NCI-H2107 treated with DMSO at 0.1 percent for 48 hours (cell line): ENCODE measurements at regions not wholly inside any gene's neighbourhood (a gene's known extent, or its start where the extent isn't known, plus 50 kb on each side); places are given as distances from the start of the nearest gene placed in this dataset.
A peak's percentile ranks its signal among the peaks of the same experiment; 100 is the strongest.

Experiments
- DNase-seq: peaks from one replicate; lab custom pipeline; 2025; ENCODE audit not compliant: unreplicated experiment; lab: John Stamatoyannopoulos, UW

DNA sequence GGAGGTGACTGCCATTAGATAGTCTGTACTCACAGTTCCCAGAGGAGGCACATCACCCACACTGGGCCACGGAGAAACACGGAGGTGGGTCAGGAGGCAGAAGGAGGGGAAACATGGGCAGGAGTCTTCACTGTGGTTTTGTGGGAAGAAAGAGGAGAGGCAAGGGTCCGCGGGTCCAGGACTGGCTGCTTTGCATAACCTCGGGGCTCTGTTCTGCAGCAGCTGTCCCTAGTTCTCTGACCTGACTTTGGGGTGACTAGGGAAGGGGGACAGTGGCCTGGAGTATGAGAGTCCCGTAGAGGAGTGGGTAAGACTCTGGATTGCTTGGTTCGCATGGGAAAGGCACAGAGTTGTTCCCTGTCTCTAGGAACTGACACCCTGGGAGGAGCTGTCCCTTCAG is 238.3 kb upstream of the RAB6C start:
- DNase-seq: no peak

DNA sequence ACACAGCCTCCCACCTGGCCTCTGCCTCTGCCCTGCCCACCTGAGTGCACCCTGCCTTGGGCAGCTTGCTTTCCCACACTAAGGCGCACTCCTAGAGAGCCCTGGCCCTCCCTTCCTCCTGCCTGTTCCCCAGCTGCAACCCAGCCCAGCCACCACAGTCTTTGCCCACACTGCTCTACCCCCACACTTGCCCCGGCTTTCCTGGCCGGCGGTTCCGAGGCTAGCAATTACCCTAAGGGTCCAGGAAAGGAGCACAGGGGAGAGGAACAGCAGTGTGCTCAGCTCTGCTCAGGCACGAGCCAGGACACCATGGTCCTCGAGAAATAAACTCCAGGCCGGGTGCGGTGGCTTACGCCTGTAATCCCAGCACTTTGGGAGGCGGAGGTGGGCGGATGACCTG is 237.8 kb upstream of the RAB6C start:
- no peak for DNase-seq

DNA sequence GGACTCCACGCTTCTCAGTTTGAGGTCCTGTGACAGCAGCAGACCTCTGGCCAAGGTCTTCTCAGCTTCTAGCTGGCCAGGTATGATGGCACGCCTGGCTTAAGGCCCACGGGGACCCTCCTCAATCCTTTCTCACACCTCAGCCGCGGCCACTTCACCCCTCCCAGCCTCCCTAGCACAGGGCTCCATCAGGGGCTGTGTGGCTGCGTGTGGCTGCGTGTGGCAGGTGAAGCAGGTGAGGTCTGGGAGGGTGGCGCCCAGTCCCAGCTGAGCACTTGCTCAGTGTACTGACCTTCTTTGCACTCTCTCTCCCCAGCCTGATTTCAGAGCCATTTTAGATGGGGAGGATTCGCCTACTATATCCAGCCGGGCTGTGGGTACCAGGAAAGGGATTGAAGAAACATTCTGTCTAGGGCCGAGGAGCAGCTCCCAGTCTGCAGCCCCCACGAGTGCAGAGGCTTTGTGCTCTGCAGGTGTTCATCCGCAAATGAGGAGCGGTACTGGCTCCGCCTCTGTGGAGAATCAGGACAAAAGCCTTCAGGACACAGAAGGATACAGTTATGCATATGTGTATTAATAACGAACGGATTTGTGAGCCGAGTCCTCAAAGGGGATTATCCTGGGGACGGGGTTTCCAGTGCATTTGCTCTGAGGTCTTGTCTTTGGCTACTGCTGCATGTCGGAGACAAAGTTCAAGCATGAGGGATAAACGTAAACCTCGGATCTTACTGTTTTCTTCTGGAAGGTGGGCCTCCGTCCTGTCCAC is 236.9 kb upstream of the RAB6C start:
- DNase-seq: no peak

DNA sequence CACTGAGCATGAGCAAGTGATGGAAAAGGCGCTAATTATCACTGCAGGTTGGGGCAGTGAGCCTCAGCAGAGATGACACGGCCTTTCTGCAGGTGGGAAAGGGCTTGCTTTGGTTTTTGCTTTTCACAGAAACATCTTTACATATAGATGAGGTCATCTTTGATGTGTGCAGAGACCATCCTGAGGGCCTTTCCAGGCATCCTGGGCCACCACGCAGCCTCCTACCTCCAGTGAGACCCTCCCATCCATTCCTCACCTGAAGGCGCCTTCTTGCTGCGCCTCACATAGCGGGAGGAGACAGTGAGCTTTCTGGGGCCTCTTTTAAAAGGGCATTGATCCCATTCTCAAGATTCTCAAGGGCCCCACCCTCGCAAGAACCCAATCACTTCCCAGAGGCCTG is 235.3 kb upstream of the RAB6C start:
- no peak for DNase-seq

DNA sequence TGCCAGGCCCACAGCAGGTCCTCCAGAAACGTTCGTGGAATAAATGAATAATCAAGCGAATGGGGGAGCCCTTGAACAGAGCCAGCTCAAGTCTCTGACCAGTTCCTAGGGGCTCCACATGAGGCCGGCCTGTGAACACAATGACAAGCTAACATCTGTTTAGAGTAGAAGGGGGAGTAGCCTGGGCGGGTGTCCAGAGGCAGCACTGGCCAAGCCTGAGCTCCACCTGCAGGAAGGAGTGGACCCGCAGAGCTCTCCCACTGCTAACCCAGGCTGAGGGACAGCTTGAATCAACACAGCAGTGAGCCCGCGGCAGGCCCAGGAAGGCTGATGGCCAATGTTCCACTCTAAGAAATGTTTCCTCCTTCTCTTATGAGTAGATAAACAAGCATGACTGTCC is 234.8 kb upstream of the RAB6C start:
- DNase-seq: no peak

DNA sequence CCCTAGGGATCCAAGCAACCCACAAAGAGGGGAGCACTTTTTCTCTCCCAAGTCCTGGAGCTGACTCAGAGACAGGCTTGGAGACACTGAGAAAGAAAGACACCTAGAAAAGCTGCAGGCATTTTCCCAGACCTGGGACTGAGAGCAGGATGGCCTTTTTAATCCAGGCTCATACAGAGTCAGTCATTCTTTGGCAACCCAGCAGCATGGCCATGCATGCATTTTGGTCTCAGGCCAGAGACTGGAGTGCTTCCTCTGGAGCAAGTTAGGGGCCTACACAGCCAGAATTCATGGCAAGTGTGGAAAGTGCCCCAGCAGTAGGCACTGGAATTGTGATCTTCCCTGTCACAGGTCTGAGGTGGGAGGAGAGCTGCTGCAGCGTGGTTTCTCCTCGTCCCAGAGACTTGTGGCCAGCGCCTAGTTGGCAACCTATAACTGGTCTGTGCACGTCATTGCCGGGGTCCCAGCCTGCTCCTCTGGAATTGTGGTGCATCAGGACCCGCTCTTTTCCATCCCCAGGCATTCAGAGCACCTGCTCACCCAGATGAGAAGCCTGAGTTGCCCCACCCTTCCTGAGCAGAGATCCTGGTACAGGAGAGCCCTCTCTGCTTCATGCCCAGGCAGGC is 231.9 kb upstream of the RAB6C start:
- no peak for DNase-seq

DNA sequence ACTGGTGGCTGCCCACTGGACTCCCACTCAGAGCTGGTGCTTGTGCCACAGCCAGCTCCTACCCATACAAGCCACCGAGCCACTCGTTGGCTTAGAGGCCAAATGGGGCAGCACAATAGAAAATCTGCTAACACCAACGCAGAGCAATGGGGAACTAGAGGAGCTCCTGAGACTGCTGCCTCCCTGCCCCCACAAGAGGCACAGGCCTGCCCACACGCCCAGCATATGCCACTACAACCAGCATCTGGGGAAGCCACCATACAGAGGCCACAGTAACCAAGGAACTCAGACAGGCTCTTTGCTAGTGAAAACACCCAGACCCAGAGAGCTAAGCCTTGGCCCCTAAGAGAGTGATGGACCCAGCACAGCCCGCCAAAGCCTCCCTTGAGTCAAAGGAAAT is 231.2 kb upstream of the RAB6C start:
- no peak for DNase-seq

DNA sequence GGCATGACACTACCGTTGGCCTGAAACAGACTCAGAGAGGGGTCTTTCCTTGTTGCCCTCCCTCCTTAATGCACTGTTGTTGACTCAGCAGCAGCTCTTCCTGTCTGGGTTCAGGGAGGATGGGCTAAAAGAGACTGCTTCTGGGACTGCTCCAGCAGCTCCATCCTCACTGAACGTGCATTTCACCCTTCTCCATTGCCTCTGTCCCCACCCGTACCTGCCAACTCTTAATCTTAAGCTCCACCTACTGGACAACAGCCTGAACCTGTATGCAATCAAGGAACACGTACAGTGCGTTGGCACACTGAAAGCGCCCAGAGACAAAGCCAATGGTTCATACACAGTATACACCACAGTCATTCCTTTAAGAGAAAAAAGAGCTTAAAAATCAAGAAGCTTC is 230.8 kb upstream of the RAB6C start:
- peak; percentile 79 for DNase-seq

DNA sequence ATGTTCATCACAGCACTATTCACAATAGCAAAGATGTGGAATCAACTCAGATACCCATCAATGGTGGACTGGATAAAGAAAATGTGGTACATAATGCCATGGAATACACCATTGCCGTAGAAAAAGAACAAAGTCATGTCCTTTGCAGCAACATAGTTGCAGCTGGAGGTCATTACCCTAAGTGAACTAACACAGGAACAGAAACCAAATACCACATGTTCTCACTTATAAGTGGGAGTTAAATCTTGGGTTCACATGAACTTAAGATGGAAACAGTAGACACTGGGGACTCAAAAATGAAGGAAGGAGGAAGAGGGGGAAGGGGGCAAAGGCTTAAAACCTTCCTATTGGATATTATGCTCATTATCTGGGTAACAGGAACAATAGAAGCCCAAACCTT is 228.1 kb upstream of the RAB6C start:
- no peak for DNase-seq

DNA sequence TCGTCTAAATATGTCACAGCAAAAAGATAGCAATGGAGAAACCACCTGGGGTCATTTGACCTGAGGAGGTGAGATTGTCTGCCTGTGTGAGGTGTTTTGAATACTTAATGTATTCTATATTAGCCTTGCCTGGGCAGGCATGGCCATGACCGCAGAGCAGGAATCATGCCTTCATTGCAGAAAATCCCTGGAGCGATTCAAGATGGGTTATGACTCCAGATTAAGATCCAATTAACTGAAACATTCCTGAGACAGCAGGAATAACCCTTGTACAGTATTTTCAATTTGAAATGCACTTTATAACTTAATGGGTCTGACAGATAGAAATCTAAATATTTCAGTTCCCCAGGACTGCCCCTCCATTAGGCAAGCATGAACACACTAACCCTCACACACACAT is 227.3 kb upstream of the RAB6C start:
- no peak for DNase-seq

DNA sequence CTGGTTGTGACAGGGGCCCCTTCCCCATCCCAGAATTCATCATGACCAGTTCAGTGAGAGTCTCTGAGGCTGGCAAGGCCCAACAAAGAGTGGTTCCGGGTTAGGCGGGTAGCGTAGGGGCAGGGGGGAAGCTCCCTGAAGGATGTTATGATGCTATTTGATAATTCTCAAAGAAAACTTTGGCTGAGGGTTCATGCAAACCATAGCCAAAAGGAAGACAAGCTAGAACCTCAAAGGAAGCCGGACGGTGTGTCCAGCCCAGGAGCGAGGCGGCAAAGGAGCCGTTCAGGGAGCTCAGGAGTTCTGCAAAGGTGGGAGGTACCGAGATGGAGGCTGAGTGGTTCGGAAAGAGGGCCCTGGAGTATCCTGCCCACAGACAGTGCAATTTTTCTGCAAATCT is 226.8 kb upstream of the RAB6C start:
- no peak for DNase-seq

DNA sequence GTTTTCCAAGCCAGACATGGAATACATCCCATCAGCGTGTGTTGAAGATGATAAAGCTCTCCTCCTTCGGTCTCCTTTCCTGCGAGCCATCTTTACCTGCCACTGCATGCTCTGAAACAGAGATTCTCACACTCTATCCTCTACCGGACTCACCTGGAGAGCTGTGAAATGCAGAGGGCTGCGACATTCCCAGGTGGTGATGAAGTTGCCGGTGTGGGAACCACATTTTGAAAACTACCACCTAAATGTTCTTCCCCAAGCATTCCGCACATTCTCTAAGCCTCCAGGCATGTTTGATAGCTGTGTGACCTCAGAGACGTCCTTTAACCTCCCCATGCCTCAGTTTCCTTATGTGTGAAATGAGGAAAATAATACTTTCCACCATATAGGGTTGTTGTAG is 226.2 kb upstream of the RAB6C start:
- no peak for DNase-seq

DNA sequence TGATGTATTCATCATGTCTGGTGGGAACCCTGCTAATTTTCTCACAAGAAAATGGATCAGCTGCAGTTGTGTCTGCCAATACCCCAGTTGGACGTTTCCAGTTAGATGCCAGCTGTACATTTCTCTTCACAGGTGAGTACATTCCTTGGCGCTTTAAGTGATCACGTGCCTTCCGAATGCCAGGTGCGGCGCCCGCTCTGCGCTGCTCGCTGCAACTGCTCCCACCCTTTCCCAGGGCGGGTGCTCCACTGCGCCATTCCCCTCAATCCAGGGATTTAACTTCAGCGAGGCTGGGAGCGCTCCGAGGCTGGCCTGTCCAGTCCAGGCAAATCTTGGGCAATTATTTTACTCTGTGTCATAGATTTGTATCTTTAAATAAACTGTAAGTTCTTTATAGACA is 225.0 kb upstream of the RAB6C start:
- peak; percentile 25 for DNase-seq

DNA sequence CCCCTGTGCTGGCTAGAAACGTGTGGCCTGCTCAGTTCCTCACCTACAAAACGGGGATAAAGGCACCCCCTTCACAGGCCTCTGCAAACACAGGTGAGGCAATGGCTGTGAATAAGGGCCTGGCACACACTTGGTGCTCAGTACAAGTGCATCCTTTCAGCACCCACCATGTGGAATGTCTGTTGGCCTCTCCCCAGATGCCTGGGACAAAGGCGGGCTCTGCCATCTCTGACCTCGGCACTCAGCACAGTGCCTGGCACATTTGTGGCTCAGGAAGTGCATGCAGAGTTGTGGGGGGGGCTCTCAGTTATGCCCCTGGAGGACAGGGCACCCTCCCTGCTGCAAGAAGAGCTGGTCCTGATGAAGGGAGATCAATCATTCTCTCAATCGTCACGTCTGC is 224.6 kb upstream of the RAB6C start:
- no peak for DNase-seq

DNA sequence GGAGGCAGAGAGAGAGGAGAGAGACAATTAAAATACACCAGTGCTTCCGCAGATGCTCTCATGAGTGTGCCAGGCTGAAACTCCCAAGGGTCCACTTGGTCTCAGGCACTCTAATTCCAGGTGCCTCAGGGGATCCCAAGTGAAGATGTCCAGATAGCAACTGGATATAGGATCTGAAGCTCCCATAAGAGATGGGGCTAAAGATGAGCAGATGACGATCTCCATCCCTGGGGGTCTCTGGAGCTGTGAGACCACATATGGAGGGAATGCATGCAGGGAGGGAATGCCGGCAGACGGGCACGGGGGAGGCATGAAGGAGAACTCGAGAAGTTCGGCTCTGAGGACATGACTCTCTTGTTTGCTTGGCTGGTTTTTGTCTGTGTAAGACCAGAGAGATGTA is 223.7 kb upstream of the RAB6C start:
- DNase-seq: peak; percentile 29

DNA sequence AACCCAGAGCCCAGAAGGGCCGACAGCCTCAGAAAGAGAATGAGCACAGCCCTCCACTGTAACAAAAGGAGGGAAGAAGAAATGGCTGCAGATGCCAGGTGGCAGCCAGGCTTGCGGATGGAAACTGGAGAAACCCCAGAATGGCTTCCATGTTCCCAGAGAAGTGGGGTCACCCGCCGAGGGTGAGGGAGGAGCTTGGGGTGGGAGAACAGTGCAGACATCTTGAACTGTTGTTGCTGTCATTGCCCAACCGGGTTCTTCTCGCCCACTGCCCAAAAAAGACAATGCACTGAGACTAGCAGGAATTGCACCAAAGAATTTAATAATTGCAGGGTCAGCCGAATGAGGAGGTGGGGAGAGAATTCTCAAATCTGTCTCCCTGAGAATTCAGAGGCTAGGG is 223.2 kb upstream of the RAB6C start:
- no peak for DNase-seq

DNA sequence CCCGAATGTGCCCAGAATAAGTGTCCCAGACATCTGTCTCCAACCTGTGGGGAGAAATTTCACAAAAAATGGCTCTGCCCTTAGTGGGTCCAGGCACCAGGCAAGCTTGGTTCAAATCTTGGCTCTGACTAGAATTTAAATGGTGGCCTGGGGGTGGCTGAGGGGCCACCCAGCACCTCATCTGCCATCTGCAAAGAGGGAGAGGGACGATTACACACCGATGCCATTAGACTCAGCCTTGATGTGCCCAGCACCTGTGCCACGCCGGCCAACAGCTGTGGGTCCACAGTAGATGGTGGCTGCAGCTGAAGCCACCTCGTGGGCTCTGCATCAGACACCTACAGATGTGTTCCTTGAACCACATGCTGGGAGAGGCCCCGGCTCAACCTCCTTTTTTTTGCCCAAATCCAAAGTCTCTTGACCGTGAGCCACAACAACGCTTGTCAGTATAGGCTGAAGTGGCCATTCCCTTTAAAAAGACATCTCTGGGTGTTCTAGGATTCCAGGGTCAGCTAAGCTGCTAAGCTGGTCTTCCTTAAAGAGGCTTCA is 222.0 kb upstream of the RAB6C start:
- no peak for DNase-seq

DNA sequence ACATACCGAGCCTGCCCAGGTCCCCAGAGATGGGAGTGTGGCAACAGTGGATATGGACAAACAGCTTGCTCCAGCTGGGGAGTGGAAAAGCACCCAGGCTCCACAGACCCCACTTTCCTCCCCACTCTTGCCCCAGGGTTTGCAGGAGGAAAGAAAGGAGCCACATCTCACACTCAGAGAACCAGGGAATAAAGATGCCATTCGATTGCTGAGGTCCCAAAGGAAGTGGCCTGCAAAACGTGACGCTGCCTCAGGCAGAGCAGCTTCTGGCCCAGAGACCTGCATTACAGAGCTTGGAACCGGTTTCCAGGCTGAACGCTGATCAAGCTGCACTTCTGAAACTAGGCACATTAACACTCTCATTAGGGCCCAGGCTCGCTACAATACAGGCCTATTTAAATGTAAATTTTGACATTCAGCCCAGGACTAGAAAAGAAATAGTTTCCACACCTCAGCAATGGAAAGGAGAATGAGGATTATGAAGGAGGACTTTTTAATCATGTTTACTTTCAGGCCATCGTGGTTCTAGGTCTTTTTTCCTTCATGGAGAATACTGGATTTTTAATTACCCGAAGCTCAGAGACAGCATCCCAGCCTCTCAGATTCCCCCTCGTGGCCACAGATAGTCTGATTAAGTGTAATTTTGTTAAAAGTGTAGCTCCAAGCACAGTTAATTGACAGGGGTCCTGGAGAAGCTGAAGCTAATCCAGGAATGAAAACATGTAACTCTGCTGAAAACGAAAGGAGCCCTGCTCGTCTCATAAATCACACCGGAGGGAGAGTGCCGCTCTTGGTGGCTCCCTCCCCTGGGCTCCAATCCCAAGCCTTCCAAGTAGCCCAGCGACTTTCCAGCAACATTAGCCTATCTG is 221.3 kb upstream of the RAB6C start:
- no peak for DNase-seq

DNA sequence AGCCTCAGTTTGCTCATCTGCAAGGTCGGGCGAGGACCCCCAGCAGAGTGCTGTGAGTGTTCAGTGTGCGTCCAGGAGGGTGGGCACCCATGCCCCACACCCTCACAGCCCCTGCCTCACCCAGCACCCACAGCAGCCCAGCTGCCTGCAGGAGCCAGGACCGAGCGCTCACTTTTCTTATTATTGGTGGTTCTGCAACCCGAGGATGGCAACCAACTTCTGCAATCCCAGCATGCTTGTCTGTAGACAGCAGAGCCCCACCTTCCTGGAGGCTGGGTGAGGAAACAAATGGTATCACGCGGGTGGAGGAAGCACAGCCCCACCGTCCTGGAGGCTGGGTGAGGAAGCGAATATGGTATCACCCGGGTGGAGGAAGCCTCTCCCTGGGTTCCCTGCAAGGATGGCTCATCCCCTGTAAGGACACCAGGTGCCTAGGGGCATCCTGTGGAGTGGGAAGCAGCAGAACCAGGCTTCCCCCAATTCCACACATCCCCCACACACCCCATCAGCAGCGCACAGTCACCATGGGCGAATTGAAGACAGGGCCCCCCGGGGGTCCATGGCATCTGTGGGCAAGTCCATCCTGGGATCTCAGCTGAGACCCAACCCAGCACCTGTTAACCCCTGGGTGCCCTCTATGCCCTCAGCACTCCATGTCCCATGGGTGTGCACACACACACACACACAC is 220.5 kb upstream of the RAB6C start:
- DNase-seq: no peak

DNA sequence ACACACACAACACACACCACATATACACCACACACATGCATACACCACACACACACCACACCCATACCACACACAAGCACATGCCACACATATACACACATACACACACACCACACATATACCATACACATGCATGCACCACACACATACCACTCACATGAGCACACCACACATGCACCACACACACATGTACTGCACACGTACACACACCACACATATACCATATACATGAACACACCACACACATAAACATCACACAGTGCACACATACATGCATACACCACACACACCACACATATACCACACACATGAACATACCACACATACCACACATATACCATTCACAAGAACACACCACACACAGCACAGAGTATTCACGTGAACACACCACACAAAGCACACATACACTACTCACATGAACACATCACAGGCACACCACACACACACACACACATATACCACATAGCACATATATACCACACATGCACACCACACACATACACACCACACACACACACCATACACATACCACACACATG is 219.9 kb upstream of the RAB6C start:
- no peak for DNase-seq

DNA sequence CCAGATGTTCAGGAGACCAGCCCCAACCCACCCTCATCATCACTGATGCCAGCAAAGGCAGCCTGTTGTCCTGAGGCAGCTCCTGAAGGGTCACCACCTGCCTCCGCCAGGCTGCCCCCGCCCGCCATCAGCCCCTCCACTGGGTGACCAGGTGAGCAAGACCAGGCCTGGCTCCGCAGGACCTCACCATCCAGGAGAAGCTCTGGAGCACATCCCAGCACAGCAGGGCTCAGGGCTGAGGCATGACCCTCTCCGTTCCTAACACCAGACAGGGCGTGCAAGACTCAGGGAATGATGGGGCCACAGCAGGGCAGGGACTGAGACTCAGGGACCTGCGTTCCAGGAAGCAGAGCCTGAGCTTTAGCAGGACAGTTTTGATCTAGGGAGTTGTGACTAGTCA is 218.8 kb upstream of the RAB6C start:
- DNase-seq: no peak
